Esophagus muscularis mucosa (tissue), 4 donors: ENCODE measurements at regions not wholly inside any gene's neighbourhood (a gene's known extent, or its start where the extent isn't known, plus 50 kb on each side); places are given as distances from the start of the nearest gene placed in this dataset.

Experiments
- DNase-seq: peaks from one replicate; pipeline ENCODE4 v3.0.0-alpha.2; 2017; ENCODE audit errors: extremely low spot score
- H3K27ac ChIP-seq, 4 donors: fragments of 200-600 bp; sonication (generic); replicated peaks in 1 of 4; 1 replicate in 3 of 4; 2 replicates in 1 of 4; pipeline ENCODE4 v1.5.1; 2016 to 2019; ENCODE audit warnings: mild to moderate bottlenecking in 1 of 4
- H3K27me3 ChIP-seq, 4 donors: fragments of 200-600 bp; sonication (generic); one replicate each; pipeline versions ENCODE4 v1.5.1 to v1.6.0; 2016 to 2019
- H3K36me3 ChIP-seq, 4 donors: fragments of 200-600 bp; sonication (generic); one replicate each; pipeline ENCODE4 v1.5.1; 2016 to 2019
- H3K4me1 ChIP-seq, 4 donors: fragments of 200-600 bp; sonication (generic); one replicate each; pipeline ENCODE4 v1.5.1; 2016 to 2019
- H3K4me3 ChIP-seq, 4 donors: fragments of 200-600 bp; sonication (generic); 1 replicate in 2 of 4; 2 replicates in 2 of 4; pipeline ENCODE4 v1.5.1; 2016 to 2019; ENCODE audit warnings: mild to moderate bottlenecking in 4 of 4, moderate library complexity in 1 of 4
- H3K9me3 ChIP-seq, 4 donors: fragments of 200-600 bp; sonication (generic); 1 replicate in 3 of 4; 2 replicates in 1 of 4; pipeline ENCODE4 v1.5.1; 2016 to 2019
- EP300 ChIP-seq: sonication (generic); formaldehyde crosslinking; IDR thresholded peaks from one replicate; pipeline ENCODE4 v1.6.1; 2017; ENCODE audit warnings: antibody characterized with exemption
- POLR2A ChIP-seq: fragments of 450-650 bp; IDR thresholded peaks from one replicate; pipeline ENCODE4 v1.6.1; 2017; ENCODE audit warnings: antibody characterized with exemption, moderate library complexity, mild to moderate bottlenecking, low read depth
- POLR2AphosphoS5 ChIP-seq, 2 donors: sonication (generic); formaldehyde crosslinking; IDR thresholded peaks; one replicate each; pipeline ENCODE4 v1.6.1; 2017; ENCODE audit warnings: antibody characterized with exemption in 2 of 2
- WGBS: methylation state at CpG from one replicate; pipeline ENCODE4 v1.1.5; 2018; 5-methylcytosine and 5-hydroxymethylcytosine counted together
- intact Hi-C: fragments of 100-400 bp; cut with DNase I; formaldehyde crosslinking; loops from one replicate; pipeline ENCODE4 v1.15.1; 2023
- TF ChIP-seq, protein P1 (sequence below), 3 experiments: fragments of 200-600 bp in 2 of 3; fragments of 450-650 bp in 1 of 3; sonication (generic) in 2 of 3; IDR thresholded peaks; one replicate each; pipeline ENCODE4 v1.5.1; 2017 to 2019; ENCODE audit warnings: antibody characterized with exemption in 3 of 3, mild to moderate bottlenecking in 2 of 3, moderate library complexity in 1 of 3

DNA sequence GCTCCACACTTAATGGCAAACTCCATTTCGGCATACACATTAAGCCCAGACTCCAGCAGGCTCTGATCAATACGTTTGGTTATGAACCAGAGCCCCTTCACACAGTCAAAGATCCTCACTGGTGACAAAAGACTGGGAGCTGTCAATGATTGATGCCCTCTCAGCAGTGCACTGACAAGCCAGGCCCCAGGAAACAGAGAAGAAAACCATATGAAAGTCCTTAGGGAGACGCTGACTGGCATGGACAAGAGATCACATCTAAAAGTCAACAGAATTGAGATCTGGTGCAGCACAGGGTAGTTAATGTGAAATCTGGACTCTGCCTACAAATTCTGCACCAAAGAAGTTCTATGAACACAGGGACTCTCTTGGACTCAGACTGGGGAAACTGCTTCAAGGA, 600.9 kb upstream of the NRP1 start:
- DNase-seq = no peak
- Histone ChIP-seq H3K36me3 (no peaks in the 10 kb centered on the region), H3K9me3 (no peaks in the 10 kb centered on the region), H3K4me3 (no peak overlapping the region), H3K27me3 (no peaks in the 10 kb centered on the region), H3K27ac (no peak overlapping the region), H3K4me1 (no peaks in the 10 kb centered on the region)
- TF ChIP-seq, protein P1, sequence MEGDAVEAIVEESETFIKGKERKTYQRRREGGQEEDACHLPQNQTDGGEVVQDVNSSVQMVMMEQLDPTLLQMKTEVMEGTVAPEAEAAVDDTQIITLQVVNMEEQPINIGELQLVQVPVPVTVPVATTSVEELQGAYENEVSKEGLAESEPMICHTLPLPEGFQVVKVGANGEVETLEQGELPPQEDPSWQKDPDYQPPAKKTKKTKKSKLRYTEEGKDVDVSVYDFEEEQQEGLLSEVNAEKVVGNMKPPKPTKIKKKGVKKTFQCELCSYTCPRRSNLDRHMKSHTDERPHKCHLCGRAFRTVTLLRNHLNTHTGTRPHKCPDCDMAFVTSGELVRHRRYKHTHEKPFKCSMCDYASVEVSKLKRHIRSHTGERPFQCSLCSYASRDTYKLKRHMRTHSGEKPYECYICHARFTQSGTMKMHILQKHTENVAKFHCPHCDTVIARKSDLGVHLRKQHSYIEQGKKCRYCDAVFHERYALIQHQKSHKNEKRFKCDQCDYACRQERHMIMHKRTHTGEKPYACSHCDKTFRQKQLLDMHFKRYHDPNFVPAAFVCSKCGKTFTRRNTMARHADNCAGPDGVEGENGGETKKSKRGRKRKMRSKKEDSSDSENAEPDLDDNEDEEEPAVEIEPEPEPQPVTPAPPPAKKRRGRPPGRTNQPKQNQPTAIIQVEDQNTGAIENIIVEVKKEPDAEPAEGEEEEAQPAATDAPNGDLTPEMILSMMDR (IDR thresholded peaks at IDR 0.05) = no peak
- TF ChIP-seq POLR2AphosphoS5 (IDR thresholded peaks at IDR 0.05) = no peak
- no peak for TF ChIP-seq EP300
- TF ChIP-seq POLR2A = no peak
- intact Hi-C loops = no loop called here
- 75% methylated on average over 3 of the region's 3 CpGs for WGBS

DNA sequence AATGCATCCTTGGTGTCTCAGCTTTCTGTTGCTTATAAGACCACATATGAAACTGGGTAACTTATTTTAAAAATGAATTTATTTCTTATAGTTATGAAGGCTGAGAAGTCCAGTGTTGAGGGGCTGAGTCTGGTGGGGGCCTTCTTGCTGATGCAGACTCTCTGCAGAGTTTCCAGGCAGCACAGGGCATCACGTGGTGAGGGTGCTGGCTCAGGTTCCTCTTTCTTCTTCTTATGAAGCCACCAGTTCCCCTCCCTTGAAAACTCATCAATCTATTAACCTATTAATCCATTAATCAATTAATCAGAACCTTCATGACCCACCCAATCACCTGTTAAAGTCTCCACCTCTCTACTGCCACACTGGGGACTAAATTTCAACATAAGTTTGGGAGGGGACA, 595.6 kb upstream of the NRP1 start:
- no peaks in the 10 kb centered on the region for H3K9me3 ChIP-seq
- DNase-seq = no peak
- intact Hi-C loops = no loop called here
- TF ChIP-seq EP300 = no peak
- no peak for TF ChIP-seq POLR2A
- TF ChIP-seq POLR2AphosphoS5 (IDR thresholded peaks at IDR 0.05) = no peak
- TF ChIP-seq, protein P1 (IDR thresholded peaks at IDR 0.05) = no peak
- no peak overlapping the region for H3K4me3 ChIP-seq
- H3K27ac ChIP-seq = no peak overlapping the region
- no peaks in the 10 kb centered on the region for H3K4me1 ChIP-seq
- H3K27me3 ChIP-seq = no peaks in the 10 kb centered on the region
- WGBS = 86% methylated on average over 1 of the region's 1 CpG
- H3K36me3 ChIP-seq = no peaks in the 10 kb centered on the region

DNA sequence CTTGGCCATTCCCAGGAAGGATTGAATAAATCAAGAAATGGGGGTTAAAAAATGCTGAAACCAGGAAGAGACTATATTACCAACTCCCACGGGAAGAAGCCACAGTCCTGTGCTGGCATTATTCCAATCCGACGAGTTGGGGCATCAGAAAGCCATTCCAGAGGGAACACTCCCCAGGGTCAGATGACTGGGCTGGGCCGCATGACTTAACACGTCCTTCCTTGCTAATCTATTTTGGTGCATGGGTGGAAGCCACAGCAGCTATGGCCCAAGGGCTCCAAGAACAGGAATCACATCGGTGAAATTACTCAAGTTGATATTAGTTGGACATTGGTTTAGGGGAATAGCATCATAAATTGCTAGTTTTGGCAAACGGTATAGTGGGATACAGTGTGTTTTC, 592.9 kb upstream of the NRP1 start:
- intact Hi-C loops = no loop called here

DNA sequence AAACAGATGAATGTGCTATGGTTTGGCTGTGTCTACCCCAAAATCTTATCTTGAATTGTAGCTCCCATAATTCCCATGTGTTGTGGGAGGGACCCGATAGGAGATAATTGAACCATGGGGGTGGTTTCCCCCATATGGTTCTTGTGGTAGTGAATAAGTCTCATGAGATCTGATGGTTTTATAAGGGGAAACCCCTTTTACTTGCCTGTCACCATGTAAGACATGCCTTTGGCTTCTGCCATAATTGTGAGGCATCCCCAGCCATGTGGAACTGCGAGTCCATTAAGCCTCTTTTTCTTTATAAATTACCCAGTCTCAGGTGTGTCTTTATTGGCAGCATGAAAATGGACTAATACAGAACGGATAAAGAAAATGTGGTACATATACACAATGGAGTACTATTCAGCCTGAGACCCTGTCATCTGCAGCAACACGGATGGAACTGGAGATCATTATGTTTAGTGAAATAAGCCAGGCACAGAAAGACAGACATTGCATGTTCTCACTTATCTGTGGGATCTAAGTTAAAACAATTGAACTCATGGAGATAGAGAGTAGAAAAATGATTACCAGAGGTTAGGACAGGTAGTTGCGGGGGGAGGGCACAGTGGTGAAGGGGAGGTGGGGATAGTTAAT, 587.6 kb upstream of the NRP1 start:
- no peak for DNase-seq
- Histone ChIP-seq H3K36me3 (no peaks in the 10 kb centered on the region), H3K4me3 (no peak overlapping the region), H3K27ac (no peak overlapping the region), H3K9me3 (no peaks in the 10 kb centered on the region), H3K4me1 (no peaks in the 10 kb centered on the region), H3K27me3 (no peaks in the 10 kb centered on the region)
- 88% methylated on average over 4 of the region's 5 CpGs for WGBS
- intact Hi-C loops = no loop called here
- TF ChIP-seq POLR2AphosphoS5 (IDR thresholded peaks at IDR 0.05) (no peak), EP300 (no peak), POLR2A (no peak)
- TF ChIP-seq, protein P1 (IDR thresholded peaks at IDR 0.05) = no peak

More for the DNA sequence above, 592.9 kb upstream of the NRP1 start:
- 76% methylated on average over 7 of the region's 7 CpGs for WGBS
- Histone ChIP-seq H3K27ac (no peak overlapping the region), H3K4me3 (no peak overlapping the region), H3K36me3 (no peaks in the 10 kb centered on the region), H3K27me3 (no peaks in the 10 kb centered on the region), H3K4me1 (no peaks in the 10 kb centered on the region), H3K9me3 (no peaks in the 10 kb centered on the region)
- TF ChIP-seq POLR2A (no peak), EP300 (no peak), POLR2AphosphoS5 (IDR thresholded peaks at IDR 0.05) (no peak)
- TF ChIP-seq, protein P1 (IDR thresholded peaks at IDR 0.05) = no peak
- no peak for DNase-seq

DNA sequence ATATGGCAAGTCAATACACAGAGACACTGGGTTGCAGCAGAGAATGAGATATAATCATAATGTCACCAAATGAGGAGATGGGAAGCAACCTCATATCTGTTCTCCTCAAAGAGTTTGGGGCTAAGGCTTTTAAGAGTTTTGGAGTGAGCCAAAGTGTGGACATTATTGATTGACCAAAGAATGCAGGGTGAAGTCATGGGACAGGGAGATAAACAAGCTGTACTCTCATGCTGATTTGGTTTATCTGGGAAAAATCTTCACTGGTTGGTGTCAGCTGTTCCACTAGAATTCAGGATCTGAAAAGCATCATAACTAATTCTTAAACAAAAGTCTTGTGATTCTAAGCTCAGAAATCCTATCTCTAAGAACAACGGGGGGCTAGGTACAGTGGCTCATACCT, 585.9 kb upstream of the NRP1 start:
- TF ChIP-seq EP300 = no peak
- TF ChIP-seq POLR2A = no peak
- TF ChIP-seq, protein P1 (IDR thresholded peaks at IDR 0.05) = no peak
- TF ChIP-seq POLR2AphosphoS5 (IDR thresholded peaks at IDR 0.05) = no peak
- Histone ChIP-seq H3K36me3 (no peaks in the 10 kb centered on the region), H3K27me3 (no peaks in the 10 kb centered on the region), H3K27ac (no peak overlapping the region), H3K4me1 (peaks cover 0 to 6% (median 0%) of the 10 kb centered on the region in 4 donors), H3K4me3 (no peak overlapping the region), H3K9me3 (no peaks in the 10 kb centered on the region)
- intact Hi-C loops = no loop called here
- DNase-seq = no peak
- 82% methylated on average over 1 of the region's 1 CpG for WGBS
